NCI-H1436 (cell line): ENCODE measurements at regions not wholly inside any gene's neighbourhood (a gene's known extent, or its start where the extent isn't known, plus 50 kb on each side); places are given as distances from the start of the nearest gene placed in this dataset.
A peak's percentile ranks its signal among the peaks of the same experiment; 100 is the strongest.

Experiments used
- DNase-seq: peaks from one replicate; lab custom pipeline; 2025; lab: John Stamatoyannopoulos, UW

DNA sequence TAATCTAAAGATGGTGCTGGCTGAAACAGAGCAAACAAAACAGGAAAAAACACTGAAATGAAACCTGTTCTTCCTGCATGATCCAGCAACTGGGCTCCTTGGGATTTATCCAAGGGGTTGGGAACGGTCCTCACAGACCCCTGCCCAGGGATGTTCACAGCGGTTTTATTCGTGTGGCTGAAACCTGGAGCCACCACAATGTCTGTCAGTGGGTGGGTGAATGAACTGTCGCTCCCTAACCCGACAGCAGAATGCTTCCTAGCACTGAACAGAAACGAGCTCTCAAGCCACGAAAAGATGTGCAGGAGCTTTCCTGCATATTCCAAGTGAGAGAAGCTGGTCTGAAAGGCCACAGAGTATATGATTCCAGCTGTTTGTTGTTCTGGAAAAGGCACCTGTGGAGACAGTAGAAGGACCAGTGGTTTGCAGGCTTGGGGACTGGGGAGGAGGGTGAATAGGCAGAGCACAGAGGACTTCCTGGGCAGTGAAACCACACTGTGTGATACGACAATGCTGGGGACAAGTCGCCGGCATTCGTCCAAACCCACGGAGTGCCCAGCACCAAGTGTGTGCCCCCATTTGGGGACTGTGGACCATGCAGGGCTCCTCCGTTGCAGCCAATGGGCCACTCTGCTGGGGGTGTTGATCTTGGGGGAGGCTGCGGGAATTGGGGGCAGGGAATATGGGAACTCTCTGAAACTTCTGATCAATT, 73.9 kb downstream of the TEX29 start:
- DNase-seq: no peak

DNA sequence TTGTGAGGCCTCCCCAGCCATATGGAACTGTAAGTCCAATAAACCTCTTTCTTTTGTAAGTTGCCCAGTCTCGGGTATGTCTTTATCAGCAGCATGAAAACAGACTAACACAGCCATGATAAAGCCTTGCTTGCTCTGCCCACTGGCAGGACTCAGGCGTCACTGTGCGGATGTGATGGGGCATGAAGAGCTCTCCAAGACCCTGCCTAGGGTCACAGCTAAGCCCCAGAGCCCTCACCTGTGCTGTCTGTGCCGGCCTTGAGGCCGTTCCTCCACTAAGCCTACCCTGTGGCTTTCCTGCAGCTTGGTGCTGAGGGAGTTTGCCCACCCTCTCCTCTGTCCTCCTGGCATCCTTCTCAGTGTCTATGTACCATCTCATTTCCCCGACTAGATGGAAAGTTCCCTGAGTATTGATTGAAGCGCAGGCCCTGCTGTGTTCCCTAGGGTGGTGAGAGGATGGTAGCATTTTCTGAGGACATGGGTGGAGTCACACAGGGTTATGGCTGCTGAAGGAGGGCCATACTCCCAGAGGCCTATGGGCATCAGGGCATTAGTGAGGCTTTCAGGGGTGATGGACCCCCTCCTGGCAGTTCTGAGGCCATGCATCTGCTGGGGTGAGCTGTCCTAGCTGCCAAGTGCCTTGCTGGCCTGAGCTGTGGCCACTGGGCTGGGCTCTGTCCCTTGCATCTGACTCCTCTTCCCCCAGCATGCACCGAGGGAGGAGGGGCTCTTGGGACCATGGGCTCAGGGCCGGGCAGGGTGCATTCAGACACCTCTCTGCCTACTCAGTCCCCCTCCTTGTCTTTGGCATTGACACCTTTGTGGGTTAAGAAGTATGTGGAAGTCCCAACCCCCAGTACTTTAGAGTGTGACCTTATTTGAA, 75.3 kb downstream of the TEX29 start:
- no peak for DNase-seq

DNA sequence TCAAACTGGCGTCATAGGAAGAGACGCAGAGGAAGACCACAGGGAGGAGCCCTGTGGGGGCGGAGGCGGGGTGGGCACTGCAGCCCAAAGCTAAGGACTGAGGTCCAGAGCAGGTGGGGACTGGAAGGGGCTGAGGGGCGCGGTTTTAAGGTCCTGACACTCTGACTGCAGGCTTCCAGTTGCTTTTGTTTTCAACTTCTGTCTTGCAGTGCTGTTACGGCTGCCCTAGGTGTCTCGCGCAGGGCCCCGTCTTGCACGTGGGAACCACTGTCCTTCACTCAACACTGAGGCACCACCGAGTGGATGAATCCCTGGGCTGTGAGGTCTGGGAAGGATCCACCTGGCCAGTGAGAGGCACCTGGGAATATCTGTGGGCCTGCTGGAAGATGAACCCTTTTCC, 76.0 kb downstream of the TEX29 start:
- DNase-seq: no peak

DNA sequence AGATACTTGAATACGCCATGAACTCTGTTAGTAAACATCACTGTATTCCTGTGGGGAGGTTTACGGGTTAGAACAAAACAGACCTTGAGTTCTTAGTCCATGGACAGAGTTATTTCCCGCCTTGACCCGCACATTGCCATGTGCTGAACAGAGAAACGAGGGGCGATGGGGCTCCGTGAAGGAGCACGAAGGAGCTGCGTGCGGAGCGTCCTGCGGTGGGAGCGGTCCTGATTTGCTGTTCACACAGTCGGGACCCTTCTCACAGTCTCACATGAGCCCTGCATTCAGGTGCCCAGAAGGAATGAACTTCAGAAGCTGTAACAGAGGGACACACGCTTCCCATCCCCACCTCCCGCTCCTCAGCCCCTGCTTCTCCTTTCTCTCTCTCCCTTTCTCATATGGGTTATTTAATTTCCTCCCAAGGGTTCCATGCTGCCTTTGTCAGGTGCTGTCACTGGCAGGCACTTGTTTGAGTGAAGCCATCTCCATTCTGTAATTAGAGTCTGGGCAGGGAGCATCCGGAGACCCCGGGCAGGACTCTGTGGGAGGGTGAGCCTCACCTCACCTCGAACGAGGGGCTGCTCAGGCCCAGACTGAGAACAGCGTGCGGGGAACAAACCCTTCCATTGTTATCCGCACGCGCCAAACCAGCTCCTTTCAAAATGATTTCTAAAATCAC, 76.9 kb downstream of the TEX29 start:
- no peak for DNase-seq

DNA sequence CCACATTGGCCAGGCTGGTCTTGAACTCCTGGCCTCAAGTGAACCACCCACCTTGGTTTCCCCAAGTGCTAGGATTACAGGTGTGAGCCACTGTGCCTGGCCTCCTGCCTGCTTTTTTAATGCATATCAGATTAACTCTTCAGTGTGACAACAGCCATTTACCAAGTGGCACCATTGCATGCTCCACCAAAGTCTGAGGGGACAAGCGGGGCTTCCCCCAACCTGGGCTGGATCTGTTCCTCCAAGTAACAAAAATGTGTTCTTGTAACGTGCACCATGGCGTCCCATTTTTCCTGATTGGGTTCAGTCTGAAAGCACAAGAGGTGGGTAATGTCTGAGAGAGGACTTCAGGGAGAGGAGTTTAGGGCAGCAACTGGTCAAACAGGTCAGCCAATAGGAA, 77.8 kb downstream of the TEX29 start:
- DNase-seq: no peak

DNA sequence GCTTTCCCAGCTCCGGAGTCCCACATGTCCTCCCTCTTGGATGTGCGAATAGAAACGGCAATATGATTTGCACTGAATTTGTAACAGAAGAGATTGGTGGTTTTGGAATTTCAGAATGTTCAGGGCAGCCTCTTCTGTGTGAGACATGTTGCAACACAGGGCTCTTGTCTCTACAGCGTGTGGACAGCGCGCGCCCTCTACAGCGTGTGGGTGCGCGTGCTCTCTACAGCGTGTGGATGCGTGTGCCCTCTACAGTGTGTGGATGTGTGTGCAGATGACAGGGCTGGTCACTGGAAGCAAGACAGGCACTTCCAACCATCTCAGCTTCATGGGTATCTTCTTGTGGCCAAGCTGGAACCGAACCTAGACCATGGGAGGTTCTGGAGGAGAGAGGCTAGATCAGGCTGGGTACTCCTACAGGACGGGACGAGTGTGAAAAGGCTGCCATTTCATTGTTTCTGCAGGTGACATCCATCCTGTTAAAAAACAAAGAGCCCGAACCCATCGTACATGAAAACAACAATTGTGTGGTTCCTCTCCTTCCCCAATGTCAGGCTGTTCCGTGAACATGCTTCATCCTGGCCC, 78.4 kb downstream of the TEX29 start:
- DNase-seq: no peak

DNA sequence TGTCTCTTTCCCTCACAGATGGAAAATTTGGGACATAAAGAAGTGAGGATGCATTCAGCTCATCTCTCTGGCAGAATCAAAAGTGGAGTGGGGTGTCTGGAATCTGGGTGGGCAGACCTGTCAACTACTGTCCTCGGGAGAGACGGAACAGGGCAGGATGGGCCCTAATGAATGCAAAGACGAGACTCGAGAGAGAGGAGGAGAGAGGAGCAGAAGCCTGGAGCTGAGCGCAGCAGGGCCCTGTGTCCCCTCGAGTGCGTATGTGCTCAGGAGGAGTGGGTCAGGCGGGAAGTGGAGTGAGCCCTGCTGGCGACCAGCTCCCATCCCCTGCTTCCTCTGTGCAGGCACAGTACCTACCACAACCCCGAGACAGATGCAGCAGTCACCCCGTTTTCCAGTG, 78.9 kb downstream of the TEX29 start:
- no peak for DNase-seq

DNA sequence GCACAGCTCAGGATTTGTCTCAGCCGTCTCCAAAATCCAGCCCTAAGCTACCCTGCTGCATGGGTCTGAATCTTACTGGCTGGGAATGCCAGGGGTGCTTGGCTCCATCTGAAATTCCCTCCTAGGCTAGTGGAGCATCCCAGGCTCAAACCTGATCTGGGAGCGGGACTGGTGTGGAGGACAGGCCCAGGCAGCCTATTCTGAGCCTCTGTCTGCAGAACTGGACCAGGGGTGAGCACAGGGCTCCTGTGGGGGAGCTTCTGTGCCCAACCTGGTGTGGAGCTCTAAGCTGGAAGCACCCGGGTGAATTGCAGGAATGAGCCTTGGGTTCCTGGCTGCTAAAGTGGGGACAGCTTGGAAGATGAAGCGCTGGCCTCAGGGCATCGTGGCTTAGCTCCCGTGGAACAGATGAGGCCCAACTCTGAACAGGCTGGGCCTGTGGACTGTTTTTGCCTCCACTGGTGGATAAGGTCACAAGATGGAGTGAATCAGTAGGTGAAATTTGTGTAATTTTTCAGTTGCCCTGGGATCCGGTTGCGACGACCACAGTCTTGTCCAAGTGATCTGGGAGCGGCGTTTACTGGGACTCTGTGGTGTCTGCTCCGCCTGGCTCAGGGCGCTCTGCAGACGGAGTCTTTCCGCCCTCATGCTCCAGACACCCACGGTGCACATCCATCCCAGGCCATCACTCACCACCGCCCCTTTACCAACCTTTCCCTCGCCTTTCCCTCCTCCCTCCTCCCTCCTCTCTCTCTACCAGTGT, 79.5 kb downstream of the TEX29 start:
- no peak for DNase-seq

DNA sequence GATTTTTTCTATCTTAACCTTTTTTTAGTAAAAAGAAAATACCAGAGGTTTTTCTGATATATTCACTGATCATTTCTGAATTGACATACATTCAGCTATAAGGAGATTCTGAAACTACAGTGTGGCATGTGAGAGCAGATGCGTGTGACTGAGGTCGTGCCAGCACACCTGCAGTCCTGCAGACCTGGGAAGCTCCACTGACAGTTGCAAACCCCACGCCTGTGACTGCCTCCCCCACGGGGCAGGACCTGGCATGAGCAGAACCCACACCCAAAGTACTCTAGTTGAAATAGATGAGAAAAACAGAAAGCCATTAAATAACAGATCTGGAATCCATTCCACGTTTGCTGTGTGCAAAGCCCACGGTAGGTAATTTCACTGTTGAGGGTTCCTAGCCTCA, 80.7 kb downstream of the TEX29 start:
- DNase-seq: no peak

DNA sequence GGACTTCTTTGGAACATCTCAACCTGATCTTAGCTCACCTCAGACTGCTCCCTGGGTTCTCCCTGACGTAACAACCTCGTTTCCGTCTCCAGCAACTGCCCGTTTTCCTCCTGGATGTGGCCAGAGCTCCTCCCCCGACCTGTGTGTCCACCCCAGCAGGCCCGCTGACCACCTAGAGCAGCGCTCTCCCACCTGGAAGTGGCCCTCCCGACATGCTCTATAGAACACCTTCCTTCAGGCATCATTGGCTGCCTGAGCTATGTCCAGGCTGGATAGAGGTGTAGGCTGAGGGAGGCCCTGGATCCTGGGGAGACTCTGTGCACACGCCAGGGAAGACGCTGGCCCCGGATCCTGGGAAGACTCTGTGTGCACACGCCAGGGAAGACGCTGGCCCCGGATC, 81.3 kb downstream of the TEX29 start:
- DNase-seq: no peak

DNA sequence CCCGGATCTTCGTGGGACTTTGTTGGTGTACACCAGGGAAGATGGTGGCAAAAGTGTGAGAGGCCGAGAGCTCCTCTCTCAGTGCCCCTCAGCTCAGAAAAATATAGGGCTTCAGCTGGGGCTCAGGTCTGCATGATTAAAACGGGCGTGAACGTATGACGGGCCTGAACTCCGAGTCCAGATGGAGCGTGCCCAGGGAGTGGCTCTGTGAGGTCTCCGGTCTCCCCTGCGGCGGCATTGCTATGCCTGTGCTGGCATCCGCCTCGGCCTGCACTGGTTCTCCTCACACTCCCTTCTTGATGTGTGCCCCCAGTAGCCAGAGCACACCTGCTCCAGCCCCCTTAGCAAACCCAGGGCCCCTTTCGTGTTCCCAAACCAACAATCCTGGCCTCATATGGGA, 82.0 kb downstream of the TEX29 start:
- DNase-seq: no peak

DNA sequence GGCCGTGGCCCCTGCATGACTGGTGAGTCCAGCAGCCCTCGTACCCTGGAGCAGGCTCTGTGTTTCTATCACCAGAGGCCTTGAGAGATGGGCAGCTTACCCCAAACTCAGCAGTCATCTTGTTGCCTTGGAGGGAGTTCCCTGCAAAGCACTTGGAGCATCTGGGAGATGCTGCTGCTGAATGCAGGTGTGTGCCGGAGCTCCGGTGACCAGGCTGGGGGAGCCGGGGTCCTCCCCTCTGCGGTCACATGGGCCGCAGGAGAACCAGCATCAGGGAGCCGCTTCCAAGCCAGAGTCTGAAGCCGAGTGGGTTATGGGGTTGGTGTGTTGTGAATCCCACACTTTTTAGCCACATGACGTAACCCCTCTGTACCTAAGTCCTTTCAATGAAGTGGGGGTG, 82.8 kb downstream of the TEX29 start:
- DNase-seq: no peak

DNA sequence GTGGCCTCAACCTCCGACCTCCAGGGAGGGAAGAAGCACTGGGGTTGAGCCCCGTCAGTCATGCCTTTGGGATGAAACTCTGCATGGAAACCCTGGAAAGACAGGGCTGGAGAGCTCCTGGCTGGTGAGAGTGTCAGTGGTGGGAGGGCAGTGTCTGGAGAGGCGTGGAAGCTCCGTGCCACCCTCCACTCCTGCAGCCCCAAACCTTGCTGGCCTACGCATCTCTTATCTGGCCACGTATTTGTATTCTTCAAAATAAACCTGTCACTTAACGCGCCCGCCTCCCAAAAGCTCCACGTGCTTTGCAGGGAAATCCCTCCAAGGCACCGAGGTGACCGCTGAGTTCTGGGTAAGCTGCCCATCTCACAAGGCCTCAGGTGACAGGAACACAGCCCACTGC, 84.3 kb downstream of the TEX29 start:
- DNase-seq: no peak

DNA sequence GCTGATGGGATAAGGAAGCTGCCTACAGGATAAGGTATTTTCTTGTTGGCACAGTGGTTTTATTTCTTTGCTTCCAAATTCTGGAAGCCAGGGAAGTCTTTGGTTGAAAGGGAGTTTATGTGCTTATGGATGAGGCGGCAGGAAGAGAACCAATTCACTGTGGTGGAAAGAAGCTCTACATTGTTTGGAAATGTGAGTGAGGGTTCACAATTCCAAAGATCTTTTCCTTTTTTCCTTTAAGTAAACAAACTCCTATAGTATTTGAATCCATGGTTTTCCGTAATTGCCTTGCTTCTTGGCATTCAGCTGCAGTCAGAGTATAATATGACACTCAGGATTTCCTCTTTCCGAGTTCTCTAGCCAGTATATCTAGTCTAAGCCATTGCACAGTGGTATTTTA, 86.2 kb downstream of the TEX29 start:
- DNase-seq: no peak

DNA sequence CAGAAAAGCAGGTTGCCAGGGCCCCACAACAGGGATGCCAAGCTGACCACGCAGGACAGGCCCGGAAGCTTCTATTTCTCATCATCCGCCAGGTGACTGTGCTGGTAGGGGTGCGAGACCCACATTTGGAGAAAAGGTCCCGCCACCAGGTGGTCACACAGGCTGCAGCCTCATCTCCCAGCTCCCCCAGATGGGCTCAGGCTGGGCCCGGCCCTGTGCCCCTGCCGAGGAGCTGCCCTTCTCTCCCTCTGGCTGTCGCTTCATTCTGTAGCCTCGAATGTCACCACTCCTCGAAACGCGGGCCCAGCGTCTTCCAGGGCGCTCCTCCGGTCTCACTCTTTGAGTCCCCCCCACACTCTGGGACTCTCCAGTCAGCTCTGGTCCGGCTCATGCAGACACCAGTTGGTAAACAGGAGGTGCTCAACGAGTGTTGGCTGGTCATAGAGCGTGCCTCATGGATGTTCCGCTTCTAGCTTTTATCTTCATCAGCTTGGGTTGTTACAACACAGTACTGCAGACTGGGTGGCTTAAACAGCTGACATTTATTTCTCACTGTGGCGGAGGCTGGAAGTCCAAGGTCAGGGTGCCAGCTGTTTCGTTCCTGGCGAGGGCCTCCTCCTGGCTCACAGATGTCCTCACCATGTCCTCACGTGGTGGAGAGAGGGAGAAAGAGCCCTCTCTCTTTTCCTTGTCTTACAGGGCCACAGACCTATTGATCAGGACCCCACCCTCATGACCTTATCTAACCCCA, 87.1 kb downstream of the TEX29 start:
- DNase-seq: no peak

DNA sequence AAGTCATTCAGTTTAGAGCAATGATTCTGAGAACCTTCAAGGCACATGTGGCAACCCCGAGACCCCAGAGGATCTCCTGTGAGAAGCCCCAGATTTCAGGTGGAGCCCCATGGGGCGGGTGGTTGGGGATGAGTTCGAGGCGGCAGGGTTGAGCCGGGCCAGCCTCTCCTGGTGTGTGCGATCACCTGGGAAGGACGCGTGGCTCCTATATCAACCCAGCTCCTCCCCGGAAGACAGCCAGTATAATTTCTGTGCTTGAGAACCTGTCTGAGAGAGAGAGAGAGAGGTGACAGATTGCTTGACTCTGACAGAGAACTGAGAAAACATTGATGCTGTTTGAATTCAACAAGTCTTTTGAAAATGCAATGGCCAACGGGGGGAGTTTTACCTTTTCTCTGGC, 89.0 kb downstream of the TEX29 start:
- DNase-seq: peak; percentile 44

DNA sequence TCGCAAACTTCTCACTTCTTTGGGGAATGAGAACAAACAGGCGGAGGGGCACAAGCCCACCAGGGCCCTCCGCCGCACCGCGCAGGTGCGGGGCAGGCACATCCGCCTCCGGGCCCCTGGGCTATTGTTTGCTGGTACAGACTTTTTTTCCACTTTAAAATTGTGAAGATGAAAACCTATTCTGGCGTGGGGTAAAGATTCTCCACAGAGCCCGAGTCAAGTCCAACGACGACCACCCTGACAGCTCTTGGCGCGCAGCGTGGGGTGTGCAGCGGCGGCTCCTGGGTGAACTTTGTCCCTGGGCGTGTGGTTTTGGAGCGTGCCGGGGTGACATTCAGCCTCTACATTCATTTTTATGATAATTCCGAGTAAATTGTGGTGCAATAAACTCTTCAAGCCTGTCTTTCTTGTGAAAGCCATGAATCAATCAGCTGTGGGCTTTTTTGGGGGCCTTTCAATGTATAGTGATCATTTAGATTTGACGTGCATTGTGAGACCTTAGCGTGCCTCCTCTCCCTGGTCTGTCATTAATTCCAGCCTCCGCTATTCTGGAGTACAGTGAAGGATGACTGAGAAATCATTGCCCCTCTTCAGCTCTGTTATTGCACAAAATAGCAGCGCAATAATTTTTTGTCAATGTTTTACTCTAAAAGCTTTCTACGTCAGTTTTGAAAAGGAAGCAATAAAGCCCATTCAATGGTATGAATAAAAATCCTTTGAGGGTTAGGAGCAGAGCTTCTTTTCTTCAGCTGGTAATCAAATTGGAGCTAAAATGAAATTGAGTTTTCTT, 90.0 kb downstream of the TEX29 start:
- no peak for DNase-seq

DNA sequence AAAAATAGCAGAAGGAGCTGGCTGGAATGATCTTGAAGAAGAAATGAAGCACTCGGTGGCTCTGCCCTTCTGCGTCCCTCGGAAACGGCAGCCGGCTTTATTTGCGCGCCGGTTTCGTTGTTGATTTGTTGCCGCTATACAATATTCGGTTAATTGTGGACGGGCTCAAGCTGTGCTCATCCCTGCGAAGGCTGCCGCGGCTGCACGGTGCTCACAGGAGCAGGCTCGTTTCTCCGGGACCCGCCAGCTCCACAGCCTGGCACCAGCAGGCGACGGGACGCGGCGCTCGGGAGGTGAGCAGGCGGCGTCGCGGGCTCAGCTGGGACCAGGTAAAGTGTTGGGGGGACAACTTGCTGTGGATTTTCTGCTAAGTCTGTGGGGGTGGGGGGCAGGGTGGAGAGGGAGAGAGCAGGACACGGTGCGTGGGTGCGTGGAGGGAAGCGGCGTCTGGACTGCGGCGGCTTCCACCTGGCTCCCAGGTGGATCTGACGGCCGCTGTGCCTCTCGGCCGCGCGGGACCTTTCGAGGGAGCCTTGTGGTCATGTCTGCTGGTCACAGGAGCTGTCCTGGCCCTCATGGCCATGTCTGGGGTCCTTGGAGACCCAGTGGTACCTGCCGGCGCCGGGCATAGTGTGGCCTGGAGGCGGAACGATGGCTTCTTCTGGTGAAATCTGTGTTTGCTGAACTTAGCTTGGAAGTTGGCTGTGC, 90.9 kb downstream of the TEX29 start:
- peak; percentile 24 for DNase-seq

DNA sequence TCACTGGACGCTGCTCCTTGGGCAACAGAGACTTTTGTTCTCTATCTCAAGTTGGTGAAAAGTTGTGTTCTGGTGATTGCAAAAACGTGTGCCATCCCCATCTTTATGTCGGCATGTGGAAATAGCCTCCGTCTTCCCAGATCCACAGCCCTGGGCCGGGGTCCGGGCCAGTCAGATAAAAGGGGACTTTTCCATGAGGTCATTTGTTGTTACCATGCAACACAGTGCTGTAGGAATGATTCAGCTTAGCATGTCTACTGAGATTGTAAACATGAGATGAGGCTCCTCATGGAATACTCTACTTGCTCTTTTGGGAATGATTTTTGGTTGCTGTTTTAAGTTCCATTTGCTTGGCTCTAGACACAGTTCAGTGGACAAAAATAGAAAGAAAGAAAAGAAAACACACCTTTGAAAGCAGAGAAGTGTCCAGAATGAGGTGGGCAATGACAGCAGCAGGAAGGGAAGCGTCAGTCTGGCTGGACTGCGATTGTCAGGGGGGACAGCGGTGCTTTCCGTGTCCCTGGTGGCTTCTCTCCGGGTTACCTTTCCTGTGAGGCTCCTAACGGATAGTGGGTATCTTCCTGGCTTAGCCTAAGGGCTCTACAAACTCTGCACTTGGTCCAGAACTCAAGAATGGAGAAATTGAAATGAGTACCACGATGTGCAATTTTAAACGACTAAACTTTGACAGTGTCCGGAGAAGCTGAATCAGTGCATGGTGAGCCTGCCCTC, 91.6 kb downstream of the TEX29 start:
- DNase-seq: no peak
